ENCODE measurements at regions not wholly inside any gene's neighbourhood (a gene's known extent, or its start where the extent isn't known, plus 50 kb on each side); places are given as distances from the start of the nearest gene placed in this dataset.

GRCh38 chr7:155962191-155962967, 150.1 kb upstream of the SHH start (continued):
- TF ChIP-seq FOSL2 (CRISPR knock-in tag; IDR thresholded peaks at IDR 0.05) (peak; percentile 69), ZNF552 (CRISPR knock-in tag; IDR thresholded peaks at IDR 0.05; ENCODE audit: borderline replicate concordance) (no peak), ELF3 (CRISPR knock-in tag; IDR thresholded peaks at IDR 0.05) (peak; percentile 39), JUNB (CRISPR knock-in tag; IDR thresholded peaks at IDR 0.05; ENCODE audit: borderline replicate concordance) (no peak), ZFP36L2 (CRISPR knock-in tag; IDR thresholded peaks at IDR 0.05) (no peak), SP2 (CRISPR knock-in tag; IDR thresholded peaks at IDR 0.05) (no peak), ZNF337 (CRISPR knock-in tag; IDR thresholded peaks at IDR 0.05; ENCODE audit: borderline replicate concordance, low read depth) (no peak), ZNF547 (CRISPR knock-in tag; IDR thresholded peaks at IDR 0.05) (no peak), ZNF749 (CRISPR knock-in tag; IDR thresholded peaks at IDR 0.05; ENCODE audit: borderline replicate concordance) (no peak), CREBL2 (CRISPR knock-in tag; IDR thresholded peaks at IDR 0.05; ENCODE audit: borderline replicate concordance) (no peak), ZNF3 (CRISPR knock-in tag; IDR thresholded peaks at IDR 0.05) (no peak), MTA3 (CRISPR knock-in tag; IDR thresholded peaks at IDR 0.05) (no peak), UBTF (CRISPR knock-in tag; IDR thresholded peaks at IDR 0.05) (no peak), ZNF891 (CRISPR knock-in tag; IDR thresholded peaks at IDR 0.05) (no peak), SNAPC4 (CRISPR knock-in tag; IDR thresholded peaks at IDR 0.05) (0 out of 2 replicates have a peak, but pooled peaks have one; percentile 6), ZNF232 (CRISPR knock-in tag; IDR thresholded peaks at IDR 0.05; ENCODE audit: borderline replicate concordance) (no peak), ZBTB7B (CRISPR knock-in tag; IDR thresholded peaks at IDR 0.05) (no peak), USF2 (IDR thresholded peaks at IDR 0.05; ENCODE audit: low read depth, low read length) (no peak), USF2 (CRISPR knock-in tag; IDR thresholded peaks at IDR 0.05; ENCODE audit: borderline replicate concordance) (no peak), AKAP8 (CRISPR knock-in tag; IDR thresholded peaks at IDR 0.05) (no peak), TCF7L2 (IDR thresholded peaks at IDR 0.05; ENCODE audit: low read depth, low read length) (no peak), HIVEP1 (CRISPR knock-in tag; IDR thresholded peaks at IDR 0.05) (no peak)

Measured in HepG2 (cell line).